NB4 (cell line): ENCODE measurements at regions not wholly inside any gene's neighbourhood (a gene's known extent, or its start where the extent isn't known, plus 50 kb on each side); places are given as distances from the start of the nearest gene placed in this dataset.

ENCODE experiments used
- DNase-seq: peaks from one replicate; pipeline ENCODE4 v3.0.0; 2010; ENCODE audit warnings: low read depth
- H3K4me3 ChIP-seq: one replicate; pipeline ENCODE4 v1.5.1; 2011; ENCODE audit warnings: mild to moderate bottlenecking, low read depth, low read length, moderate library complexity
- CTCF ChIP-seq: IDR thresholded peaks from one replicate; pipeline ENCODE4 v1.5.1; 2012; ENCODE audit warnings: low read depth, low read length
- MYC ChIP-seq: IDR thresholded peaks from 2 replicates; pipeline ENCODE4 v1.6.1; 2011; ENCODE audit warnings: low read depth, low read length
- POLR2A ChIP-seq: IDR thresholded peaks from 2 replicates; pipeline ENCODE4 v1.6.1; 2011; ENCODE audit warnings: mild to moderate bottlenecking; ENCODE audit not compliant: insufficient read length; ENCODE audit errors: extremely low read depth
- TF ChIP-seq, protein P1 (sequence below): IDR thresholded peaks from 2 replicates; pipeline ENCODE4 v1.6.1; 2011; ENCODE audit warnings: low read depth, low read length

DNA sequence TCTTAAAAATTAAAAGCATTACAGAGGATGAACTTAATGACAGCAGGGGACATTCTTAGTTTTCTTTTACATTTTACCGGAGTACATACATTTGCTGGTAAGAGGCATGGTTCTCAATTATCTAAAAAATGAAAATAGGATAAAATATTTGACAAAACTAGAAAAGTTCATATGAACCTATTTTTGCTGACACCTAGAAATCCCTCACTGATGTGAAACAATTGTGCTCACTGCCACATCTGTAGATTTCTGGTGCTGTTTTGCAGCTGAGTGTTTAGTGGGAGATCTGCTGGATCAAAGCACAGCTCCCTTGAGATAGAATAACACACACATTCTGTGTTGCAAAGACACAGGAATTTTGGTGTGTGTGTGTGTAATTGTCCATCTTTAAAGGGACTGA is 392.9 kb upstream of the B3GALT2 start:
- TF ChIP-seq MYC (no peak), POLR2A (no peak), CTCF (no peak)
- TF ChIP-seq, protein P1, sequence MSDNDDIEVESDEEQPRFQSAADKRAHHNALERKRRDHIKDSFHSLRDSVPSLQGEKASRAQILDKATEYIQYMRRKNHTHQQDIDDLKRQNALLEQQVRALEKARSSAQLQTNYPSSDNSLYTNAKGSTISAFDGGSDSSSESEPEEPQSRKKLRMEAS: no peak
- DNase-seq: no peak
- H3K4me3 ChIP-seq: no peak overlapping the region

DNA sequence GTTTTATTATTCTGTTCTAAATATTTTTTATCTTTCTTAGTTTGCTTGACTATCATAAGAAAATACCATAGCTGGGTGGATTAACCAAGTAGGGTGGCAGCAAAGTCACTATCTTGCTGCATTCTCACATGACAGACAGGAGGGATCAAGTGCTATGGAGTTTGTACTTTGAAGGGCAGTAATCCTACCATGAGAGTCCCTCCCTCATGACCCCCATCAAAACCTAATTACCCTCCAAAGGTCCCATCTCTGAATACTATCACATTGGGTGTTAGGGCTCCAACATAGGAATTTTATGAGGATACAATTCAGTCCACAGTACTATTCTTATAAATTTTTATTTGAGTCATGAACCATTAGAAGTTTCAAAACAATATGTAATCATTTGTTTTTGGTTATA is 388.5 kb upstream of the B3GALT2 start:
- H3K4me3 ChIP-seq: no peak overlapping the region
- TF ChIP-seq POLR2A: no peak
- TF ChIP-seq, protein P1: no peak
- TF ChIP-seq MYC: no peak
- TF ChIP-seq CTCF: no peak
- no peak for DNase-seq

DNA sequence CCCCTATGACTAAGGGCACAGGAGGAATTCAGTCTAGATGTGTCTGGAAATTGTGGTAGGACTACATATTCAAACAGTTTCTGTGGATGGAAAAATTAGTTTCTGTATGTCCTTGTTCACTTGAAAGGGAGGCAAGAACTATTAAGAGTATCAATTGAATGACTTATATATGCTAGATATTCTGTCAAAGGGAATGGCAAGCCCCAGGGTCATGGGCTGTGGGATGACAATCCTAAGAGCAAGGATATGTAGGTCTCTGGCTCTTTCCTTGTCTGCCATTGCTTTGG is 383.5 kb upstream of the B3GALT2 start:
- no peak overlapping the region for H3K4me3 ChIP-seq
- TF ChIP-seq, protein P1: no peak
- TF ChIP-seq CTCF: no peak
- no peak for TF ChIP-seq POLR2A
- TF ChIP-seq MYC: no peak
- DNase-seq: no peak

DNA sequence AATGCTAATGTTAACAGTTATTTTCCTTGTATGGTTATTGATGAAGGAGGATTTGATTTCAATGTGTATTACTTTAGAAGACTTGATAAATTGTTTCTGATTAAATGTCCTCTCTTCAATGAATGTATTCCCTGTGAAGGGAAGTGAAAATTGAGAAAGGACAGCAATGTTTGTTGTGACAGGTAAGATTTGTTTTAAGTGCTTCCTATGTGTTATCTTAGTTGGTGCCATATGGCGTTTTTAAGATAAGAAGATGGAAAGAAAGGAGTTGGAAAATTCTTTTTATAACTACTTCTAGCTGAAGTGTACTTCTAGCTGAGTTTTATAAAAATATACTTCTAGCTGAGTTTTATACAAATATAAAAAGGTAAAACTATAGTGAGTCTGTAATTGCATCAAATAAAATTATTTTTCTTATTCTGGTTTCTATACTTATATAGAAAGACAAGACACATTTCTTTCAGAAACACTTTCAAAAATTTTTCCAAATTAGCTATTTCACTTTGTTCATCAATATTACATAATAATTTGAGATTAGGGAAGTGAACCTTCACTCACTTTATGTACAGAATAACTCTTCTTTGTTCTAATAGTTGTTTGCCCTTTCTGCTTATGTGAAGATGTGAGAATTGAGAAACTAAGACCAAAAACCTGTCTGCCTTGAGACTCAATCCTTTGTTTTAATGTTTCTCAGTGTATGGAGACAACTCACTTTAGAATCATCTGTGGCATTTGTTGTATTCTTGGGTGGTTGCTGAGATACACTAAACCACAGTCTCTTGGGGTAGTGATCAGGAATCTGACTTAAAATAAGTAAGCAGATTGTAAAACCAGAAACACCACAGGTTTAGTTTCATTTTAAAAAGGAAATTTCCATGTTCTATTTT is 382.9 kb upstream of the B3GALT2 start:
- TF ChIP-seq CTCF (no peak), MYC (no peak), POLR2A (no peak)
- TF ChIP-seq, protein P1: no peak
- no peak for DNase-seq
- no peak overlapping the region for H3K4me3 ChIP-seq

- no peak overlapping the region for H3K4me3 ChIP-seq
- TF ChIP-seq CTCF (no peak), POLR2A (no peak), MYC (no peak)
- TF ChIP-seq, protein P1: no peak
- DNase-seq: no peak
Measured at GRCh38 chr1:193568512-193568911, 382.1 kb upstream of the B3GALT2 start.
